ENCODE measurements at regions not wholly inside any gene's neighbourhood (a gene's known extent, or its start where the extent isn't known, plus 50 kb on each side); places are given as distances from the start of the nearest gene placed in this dataset.

DNA sequence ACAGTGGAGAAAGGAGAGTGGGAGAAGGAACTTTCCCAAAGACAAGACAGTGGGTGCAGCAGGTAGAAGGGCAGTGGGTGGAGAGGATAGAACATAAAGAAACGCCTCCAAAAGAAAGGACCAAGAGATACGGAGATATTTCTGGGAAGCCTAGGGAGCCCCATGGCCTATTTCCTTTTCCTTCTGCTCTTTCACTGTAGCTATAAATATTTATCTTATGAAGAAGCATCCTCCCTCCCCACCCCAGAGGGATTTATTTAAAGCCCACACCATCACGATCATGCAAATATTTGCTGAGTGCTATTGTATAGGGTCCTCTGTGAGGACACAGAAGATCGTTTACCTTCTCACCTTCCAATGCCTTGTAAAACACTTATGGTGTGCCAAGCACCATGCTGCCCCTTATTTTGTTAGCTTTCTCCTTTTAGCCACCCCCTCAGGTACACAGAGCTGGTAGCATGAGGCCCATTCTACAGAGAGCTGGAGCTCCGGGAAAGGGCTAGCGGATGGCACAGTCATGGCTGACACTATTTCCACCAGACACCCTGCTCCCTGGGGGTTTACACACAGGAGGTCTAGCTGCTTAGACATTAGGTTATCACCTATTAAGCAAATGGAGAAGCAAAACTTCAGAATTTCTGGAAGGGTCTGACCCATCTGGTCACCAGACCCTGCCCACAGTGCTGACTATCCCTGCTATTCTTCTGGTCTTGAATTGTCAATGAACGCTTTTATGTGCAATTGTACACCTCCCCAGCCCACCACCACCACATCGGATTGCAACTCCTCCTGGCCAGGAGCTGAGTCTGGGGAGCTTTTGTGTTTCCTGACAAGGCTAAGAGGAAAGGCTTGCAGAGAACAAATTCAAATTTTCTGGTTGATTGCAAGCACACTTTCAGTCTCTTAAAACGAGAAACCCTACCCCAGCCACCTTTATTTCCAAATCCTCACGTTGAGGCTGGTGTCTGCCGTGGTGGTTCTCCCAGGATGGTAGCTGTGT is 91.8 kb upstream of the KLF7 start:
- no peak for DNase-seq

DNA sequence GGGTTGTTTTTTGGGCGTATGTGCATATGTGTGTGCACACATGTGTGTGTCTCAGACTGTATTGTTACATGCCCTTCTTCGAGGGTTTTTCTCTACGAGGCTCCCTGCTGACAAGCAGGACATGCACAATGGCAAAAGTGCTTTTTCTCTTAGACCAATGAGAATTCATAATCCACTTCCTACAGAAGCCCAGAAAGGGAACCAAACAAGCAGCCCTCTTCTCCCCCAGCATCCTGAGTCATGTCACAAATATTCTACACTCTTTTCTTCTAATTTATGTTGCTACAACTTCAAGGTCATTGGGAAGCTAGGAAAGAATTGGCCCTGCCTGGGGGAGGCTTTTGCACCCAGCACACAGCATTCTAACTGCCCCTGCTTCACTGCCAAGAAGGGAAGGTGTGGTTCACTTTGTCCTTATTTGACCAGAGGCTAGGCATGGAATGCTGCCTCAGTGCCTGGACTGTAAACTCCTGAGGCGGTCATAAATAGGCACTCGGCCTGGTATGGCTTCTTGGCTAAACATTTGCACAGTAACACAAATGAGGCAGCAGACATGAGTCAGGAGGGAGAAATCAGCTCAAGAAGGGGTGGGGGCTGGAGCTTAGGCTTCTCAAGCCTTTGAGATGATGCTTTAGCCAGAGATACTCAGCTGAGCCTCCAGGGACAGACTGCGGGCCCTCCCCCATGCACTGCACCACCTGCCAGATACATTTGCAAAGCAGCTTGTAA is 92.7 kb upstream of the KLF7 start:
- no peak for DNase-seq

DNA sequence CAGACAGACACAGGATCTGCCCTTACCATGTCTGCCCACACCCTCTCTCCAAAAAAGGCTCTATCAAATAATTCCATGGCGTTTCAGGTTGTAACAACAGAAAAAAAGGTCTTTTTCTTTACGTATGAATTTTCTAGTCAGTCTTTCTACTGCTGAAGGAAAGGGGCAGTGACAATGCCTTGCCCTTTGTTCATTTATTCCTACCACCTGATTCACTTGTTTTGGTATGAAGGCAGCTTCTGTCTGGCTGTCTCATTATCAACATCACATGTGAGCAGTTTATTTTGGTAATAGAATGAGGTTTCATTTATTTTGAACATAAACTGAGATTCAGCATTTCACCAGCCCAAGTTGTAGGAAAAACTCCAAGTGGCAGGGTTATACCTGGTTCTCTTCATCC is 94.3 kb upstream of the KLF7 start:
- DNase-seq, result no peak

DNA sequence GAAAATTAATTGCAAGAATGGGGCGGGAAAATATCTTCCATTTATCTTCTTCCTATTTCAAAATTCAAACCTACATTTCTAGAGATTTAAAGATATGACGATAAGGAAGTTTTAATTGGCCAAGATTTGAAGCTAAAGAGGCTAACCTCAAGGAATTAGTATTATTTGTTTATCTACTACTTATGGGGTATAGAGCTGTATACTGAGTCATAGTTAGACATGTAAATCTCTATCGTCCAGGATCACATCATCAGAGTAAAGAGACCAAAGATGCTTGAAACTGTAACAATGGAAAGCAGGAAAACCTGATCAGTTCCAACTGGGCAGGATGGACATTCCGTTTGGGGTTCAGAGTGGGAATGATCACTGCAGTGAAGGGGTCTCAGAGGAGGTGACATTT is 95.2 kb upstream of the KLF7 start:
- DNase-seq, result no peak

DNA sequence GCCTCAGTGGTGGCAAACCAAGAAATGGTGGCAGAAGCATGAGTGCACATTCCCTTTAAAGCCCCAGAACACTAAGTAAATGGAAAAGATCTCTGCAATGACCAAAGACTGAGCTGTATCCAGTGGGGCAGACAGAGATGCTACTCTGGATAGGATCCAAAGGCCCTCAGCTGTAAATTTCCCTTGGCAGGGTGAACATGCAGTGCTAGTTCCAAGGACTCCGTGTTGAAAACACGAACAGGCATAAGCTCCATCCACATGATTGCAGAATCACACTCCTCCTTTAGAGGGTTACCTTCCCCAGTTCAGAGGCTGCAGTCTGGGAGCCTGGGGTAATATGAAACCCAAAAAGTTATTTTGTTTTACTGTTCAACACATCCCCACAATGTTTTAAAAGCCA is 98.6 kb upstream of the KLF7 start:
- no peak for DNase-seq

DNA sequence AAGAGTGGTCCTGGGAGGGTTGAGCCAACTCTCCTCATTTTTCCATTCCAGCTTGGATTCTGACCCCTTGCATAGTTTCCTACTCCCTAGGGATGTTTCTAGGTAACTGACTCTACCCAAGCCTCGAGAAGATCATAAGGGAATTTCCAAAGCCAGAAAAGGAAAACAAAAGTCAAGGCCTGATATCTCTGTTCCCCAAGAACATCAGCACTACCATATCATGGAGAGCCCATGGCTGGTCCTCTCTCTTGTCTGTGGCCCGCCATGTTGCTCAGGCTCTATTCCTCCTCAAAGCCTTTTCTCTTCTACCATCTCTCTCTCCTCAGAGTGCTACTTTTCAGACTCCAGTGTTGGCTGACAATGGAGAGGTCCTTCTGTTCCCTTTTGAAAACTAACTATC is 99.6 kb upstream of the KLF7 start:
- no peak for DNase-seq

DNA sequence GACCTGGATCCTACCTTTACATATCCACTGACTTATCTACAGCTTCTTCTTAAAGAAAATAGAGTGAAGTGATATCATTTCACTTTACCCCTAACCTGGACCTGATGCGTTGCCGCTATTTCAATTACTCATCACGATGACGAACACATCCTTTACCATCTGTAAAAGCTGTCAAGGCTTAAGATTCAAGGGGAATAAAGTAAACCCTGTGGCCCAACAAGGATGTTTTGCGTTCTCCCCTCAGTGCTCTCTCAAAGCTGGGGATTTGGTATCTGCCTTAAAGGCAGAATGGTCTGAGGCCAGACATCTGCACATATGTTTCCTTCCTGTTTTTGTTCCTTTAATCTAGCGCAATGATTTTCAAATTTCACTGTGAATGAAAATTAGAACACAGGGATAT is 100.1 kb upstream of the KLF7 start:
- no peak for DNase-seq

DNA sequence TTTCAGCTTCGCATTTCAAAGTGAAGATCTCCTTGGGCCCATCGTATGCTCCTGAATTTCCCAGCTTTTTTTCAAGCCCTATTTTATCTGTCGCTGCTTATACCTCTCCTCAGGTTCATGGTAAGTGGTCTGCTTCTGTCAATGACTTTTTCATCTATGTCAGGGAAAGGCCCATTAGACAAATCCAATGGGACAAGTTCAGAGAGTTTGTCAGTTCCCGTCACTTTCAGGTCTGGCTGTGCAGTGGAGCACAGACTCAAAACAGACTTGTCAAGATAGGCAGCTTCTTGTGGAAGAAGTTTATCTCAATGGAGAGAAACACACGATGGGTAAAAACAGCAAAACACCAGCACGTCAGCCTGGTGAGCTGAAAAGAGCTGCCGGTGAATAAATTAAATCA is 100.9 kb upstream of the KLF7 start:
- DNase-seq, result no peak

DNA sequence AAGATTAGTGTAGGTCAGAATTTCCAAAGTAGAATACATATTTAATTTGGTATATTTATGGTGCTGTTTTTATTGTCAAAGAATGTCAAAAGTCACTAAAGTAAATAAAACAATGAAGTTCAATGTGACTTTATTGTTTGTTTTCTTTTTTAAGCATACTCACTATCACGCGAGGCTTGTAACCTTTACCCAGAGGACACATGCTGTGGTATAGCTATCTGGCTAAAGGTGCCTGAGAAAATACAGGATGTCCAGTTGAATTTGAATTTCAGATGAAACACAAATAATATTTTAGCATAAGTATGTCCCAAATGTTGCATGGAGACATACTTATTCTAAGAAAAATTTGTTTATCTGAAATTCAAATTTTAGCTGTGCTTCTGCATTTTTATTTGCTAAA is 103.3 kb upstream of the KLF7 start:
- DNase-seq, result no peak

DNA sequence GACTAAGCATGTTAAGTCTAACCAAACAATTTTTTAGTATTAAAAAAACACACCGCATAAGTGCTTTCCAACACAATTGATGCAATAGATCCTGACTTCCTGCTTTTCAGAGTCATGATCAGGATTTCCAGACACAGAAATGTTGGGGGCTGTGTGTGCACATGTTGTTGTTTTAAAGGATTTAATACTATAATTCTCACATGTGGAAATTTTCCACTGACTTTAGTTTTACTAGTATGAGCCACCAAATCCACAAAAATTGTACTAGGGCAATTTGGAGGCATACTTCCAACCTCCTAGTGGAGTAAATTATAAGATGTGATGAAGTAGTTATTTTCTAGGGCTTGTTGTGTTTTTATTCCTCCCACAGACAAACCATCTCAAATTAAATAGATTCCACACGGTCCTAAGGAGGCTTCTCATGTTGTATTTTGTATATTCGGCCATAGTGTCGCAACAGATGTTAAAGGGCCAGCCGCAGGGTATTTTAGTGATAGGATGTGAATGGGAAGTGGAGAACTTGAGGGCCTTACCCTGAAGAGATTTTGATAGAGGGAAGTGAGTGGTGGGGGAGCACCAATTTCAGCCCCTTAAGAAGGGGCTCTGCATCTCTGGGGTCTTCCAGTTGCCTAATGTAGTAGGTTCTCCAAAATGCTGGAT is 108.9 kb upstream of the KLF7 start:
- no peak for DNase-seq

DNA sequence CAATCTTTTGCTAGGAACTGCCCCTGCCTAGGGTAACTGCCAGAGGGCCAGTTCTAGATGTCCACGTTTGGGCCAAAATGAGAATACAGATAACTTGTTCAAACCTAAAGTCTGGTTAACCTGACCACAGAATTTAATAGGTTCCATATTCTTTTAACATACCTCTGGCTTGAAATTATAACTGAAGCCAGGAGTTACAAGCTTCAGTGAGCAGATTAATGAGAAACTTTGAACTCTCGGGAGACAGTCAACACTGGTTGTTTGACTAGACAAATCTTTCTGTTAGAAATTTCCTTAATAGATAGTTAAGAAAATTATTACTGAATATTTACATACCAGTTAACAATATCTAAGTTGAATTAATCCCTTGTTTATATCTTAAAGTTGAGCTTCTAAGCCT is 110.0 kb upstream of the KLF7 start:
- DNase-seq, result no peak

DNA sequence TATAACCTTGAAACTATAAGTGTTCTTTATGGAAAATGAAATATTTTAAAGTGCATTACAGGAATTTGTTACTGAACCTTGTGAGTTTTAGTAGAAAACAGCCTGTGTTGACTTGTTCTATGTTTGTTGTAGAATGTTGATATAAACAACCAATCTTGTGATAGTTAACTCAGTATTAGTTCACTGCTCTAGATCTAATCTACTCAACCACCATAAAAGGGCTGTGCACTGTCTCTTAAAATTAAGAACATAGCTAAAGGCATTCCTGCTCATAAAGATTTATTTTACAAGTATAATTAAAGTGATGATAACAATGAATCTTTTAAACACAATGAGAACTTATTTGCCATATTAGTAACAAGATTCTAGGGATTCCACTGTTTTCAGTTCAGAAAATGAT is 110.5 kb upstream of the KLF7 start:
- no peak for DNase-seq

DNA sequence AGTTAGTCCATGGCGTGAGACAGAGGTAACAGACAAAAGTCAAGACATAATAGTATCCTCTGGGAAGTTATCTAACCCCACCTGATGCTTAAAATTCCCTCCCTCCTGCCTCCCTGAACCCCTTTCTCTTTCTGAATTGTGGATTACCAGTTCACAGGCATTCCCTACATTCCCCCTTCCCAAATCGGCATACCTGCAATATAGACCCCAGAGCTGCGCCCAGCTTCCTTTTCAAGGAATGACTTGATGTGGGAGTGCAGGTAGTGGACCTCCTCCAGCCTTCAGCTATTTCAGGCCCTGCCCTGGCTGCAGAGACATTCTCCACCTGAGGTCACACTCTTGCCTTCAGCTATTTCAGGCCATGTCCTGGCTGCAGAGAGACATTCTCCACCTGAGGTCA is 111.1 kb upstream of the KLF7 start:
- no peak for DNase-seq

DNA sequence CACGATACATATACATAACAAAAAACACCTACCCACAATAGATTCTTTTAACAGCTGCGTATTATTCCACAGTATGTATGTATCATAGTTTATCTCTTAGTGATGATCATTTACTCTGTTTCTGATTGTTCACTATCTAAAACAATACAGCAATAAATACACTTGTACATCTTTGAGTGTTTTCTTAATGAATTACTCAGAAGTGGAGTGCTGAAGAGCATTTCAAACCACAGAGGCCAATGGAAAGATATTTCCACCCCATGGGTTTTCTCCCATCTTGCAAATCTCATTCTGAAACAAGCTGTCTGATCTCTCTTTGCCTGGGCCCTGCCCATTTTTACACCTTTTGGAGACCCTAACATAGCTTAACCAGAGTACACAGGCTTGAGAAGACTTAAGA is 113.8 kb upstream of the KLF7 start:
- DNase-seq, result no peak

DNA sequence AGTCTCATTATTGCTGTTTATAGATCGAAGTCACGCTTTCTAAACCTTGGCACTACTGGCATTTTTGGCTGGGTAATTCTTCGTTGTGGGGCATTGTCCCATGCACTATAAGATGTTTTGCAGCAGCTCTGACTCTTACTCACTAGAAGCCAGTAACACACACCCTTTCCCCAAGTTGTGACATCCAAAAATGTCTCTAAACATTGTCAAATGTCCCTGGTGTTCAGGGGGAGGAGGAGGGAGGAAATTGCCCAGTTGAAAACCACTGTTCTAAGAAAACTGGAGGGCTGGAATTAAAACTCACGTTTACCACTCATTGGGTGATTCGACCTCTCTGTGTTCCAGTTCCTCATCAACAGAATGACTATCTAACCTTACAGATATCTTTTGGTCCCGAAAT is 115.7 kb upstream of the KLF7 start:
- DNase-seq, result no peak

DNA sequence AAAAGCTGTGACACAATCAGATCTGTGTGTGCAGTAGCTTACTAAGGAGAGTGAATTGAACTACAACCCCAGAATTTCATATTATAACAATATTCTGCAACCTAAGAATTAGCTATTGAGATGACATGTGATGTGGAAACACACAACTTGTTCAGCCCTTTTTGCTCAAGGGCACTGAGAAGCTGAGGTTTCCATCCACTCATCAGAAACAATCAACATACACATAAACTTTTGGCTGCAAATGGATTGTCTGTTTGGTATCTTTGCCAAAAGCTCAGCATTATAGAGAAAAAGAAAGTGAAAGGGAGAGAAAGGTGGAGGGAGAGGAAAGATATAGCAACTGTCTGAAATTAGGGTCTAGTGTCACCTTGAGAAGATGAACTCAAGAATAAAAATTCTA is 117.2 kb upstream of the KLF7 start:
- DNase-seq, result no peak

DNA sequence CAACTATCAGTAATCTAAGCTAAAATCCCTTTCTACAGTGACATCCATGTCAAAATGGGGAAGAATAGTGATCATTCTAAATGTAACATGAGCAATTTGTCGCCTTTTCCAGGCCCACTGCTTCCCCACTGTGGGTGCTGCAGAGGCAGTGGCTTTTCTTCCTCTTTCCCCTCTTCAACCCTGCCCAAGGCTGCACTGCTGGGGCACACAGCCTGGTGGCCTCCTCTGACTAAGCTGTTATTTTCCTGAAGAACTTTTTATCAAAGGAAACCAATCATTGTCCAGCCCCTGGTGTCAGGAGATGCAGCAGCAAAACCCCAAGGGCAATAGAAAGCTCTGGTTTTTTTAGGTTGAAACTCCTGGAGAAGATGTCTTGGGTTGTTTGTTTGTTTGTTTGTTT is 117.6 kb upstream of the KLF7 start:
- DNase-seq, result no peak

DNA sequence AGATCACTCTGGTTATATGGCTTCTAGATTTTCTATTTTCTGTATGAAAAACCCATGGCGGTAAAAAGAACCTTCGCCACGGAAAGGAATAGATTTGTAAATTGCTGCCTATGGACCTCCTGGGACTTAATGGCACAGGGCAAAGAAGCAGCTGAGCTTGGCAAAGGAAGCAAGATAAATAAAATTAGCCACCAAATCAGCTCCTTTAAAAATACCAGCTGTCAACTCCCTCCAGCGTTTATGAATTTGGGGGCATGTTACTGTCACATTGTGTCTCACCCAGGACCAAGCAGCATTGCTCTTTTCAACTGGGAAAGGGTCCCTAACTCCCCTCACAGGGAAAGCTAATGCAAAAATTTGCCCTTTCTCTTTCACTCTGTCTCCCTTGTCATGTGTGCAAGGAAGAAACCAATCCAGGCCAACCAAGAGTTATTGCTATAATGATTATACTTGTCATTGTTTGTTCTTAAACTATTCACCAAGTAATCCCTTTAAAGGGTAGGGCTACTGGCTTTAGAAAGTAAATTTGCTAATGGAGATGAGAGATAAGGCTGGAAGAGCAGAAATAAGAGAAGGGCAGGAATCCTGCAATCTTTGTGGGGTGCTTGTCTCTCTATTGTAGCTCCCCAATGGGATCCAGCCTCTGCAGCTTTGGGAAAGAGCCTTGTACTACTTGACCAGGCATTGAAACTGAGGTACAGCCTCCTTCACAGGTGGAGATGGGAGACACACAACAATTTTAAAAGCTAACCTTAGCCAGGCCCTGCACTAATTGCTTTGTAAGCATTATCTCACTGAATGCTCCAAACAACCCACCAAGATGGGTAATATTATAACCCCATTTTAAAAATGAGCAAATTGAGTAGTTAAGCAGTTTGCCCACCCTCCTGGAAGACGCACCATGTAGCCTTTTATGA is 119.1 kb upstream of the KLF7 start:
- no peak for DNase-seq

DNA sequence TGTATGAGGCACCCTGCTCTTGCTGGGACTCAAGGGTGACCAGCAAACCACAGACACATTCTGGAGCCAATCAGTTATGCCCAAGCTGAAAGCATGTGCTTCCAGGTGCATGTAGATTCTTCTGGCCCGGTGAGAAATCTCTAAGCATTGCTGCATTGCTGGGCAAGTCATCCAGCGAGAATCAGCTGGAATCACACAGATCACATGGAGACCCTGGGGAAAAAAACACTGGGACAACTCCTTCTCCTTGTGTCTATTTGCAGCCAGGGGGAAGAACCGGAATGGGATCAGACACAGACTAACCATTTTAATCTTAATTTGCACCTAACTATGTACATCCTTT is 119.7 kb upstream of the KLF7 start:
- no peak for DNase-seq

DNA sequence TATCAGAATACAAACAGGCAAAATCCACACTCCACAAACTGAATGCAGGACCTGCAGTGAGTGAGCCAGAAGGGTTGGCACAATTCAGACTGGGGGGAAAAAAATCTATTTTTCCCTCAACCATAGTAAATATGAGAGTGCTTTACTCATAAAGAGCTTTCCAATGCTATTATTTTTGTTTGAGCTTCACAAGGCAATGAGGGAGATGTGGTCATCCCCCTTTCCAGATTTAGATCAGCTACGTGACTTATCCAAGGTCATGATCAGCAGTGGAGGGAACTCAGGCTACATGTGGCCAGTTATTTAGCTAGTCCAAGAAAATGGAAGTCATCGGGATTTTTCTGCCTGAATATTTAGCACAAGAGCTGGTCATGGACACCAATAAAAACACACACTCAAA is 120.4 kb upstream of the KLF7 start:
- DNase-seq, result no peak

DNA sequence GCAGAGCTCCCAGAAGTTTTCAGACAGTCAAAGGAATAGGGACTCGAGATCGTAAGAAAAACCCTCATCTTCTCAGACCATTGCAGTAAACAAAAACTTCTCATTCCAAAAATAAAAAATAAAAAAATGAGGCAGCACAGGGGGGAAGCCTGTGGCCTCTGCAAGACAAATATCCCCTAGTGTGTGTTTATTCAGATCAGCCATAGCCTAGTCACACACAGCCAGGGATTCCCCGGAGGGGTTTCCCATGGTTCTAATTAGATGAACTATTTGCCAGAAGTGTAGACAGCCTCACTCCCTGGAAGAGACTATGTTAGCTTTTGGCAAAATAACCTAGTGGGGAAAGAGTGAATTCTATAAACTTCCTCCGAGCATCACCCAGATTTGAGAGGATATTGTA is 122.9 kb upstream of the KLF7 start:
- no peak for DNase-seq

DNA sequence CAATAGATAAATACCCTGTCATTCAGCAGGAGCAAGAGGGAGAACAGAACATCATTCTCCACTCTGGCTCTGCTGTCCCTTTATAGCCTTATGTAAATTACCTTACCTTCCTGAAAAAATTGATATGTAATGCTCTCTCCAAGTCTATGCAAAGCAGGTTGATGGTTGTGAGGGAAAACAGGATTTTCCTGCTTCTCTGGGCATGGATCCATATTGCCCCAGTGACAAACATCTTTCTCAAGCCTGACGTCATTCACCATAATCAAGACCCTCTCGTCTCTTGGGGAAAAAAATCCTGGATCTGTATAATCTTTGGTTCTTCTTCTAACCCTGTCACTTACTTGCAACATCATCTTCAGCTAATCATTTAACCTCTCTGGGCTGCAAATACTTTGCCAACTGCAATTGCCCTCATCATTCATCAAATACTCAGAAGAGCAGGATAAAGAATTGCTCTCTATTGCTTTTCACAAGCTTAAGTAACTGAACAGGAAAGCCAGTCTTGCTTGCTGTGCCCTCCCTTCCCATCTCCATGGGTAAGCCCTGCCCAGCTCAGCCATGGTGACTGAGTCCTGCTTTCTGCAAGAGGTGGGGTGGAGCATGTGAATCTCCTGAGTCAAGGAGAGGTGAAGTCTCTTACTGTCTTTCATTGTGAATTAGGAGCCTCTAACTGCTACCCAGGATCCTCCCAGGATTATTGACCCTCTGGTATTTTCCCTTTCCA is 123.7 kb upstream of the KLF7 start:
- no peak for DNase-seq

All from stimulated activated CD4-positive, alpha-beta T cell treated with anti-CD3 and anti-CD28 coated beads, Interleukin-4, amount 100 ng/mL, for 4 hours (primary cell).